SU-DHL-6 (cell line): ENCODE measurements at regions not wholly inside any gene's neighbourhood (a gene's known extent, or its start where the extent isn't known, plus 50 kb on each side); places are given as distances from the start of the nearest gene placed in this dataset.

ENCODE experiments used
- H2AFZ ChIP-seq: fragments of 200-600 bp; sonication (generic); 2 replicates; pipeline ENCODE4 v1.6.1; 2014; ENCODE audit warnings: low read depth, mild to moderate bottlenecking, moderate library complexity, mixed read lengths, antibody characterized with exemption, low read length; ENCODE audit not compliant: severe bottlenecking
- H3F3A ChIP-seq: fragments of 200-600 bp; shearing (Covaris generic); 2 replicates; pipeline ENCODE4 v1.6.0; 2016; ENCODE audit warnings: antibody characterized with exemption, mild to moderate bottlenecking; ENCODE audit not compliant: insufficient read depth
- H3K27ac ChIP-seq: fragments of 200-600 bp; sonication (generic); 2 replicates; pipeline ENCODE4 v1.5.1; 2016; ENCODE audit warnings: low read depth, mild to moderate bottlenecking, low read length, moderate library complexity, mixed read lengths
- H3K27me3 ChIP-seq: fragments of 200-600 bp; sonication (generic), shearing (Covaris generic); 2 replicates; pipeline ENCODE4 v1.6.0; 2014; ENCODE audit warnings: mild to moderate bottlenecking, low read length
- H3K36me3 ChIP-seq: fragments of 200-600 bp; sonication (generic); 2 replicates; pipeline ENCODE4 v1.6.1; 2014; ENCODE audit warnings: mild to moderate bottlenecking, low read length, mixed read lengths
- H3K4me2 ChIP-seq: fragments of 300-600, 200-600 bp; shearing (Covaris generic), sonication (generic); 2 replicates; pipeline ENCODE4 v1.6.0; 2014; ENCODE audit warnings: low read length, low read depth, mild to moderate bottlenecking; ENCODE audit not compliant: poor library complexity, severe bottlenecking
- H3K4me3 ChIP-seq: fragments of 200-600 bp; sonication (generic); 2 replicates; pipeline ENCODE4 v1.5.1; 2014; ENCODE audit warnings: antibody characterized with exemption, low read length, mild to moderate bottlenecking, mixed read lengths; ENCODE audit not compliant: insufficient read depth, poor library complexity, severe bottlenecking
- H3K79me2 ChIP-seq: fragments of 200-600 bp; sonication (generic); 2 replicates; pipeline ENCODE4 v1.6.1; 2014; ENCODE audit warnings: mild to moderate bottlenecking, low read length, moderate library complexity; ENCODE audit not compliant: insufficient read depth
- H3K9ac ChIP-seq: fragments of 200-600 bp; sonication (generic); 2 replicates; pipeline ENCODE4 v1.7.0; 2014; ENCODE audit warnings: mild to moderate bottlenecking, low read length
- H3K9me2 ChIP-seq: fragments of 200-600 bp; sonication (generic); replicated peaks from 2 replicates; pipeline ENCODE4 v1.6.1; 2014; ENCODE audit warnings: low read length; ENCODE audit not compliant: insufficient read depth
- H3K9me3 ChIP-seq: fragments of 200-600 bp; sonication (generic); 2 replicates; pipeline ENCODE4 v1.6.1; 2014; ENCODE audit warnings: low read length, mixed read lengths; ENCODE audit not compliant: insufficient read depth
- H4K20me1 ChIP-seq: fragments of 200-600 bp; sonication (generic); 2 replicates; pipeline ENCODE4 v1.6.1; 2014; ENCODE audit warnings: low read depth, mild to moderate bottlenecking, antibody characterized with exemption, low read length, moderate library complexity, mixed read lengths
- EZH2phosphoT487 ChIP-seq: fragments of 200-600 bp; sonication (generic), shearing (Covaris generic); conservative IDR thresholded peaks from 2 replicates; pipeline ENCODE4 v1.6.1; 2018; ENCODE audit warnings: mild to moderate bottlenecking, antibody characterized with exemption, low read length, moderate library complexity, mixed read lengths
- TF ChIP-seq, protein P1 (sequence below): fragments of 200-600 bp; sonication (generic); IDR thresholded peaks from one replicate; pipeline ENCODE4 v1.5.1; 2017; ENCODE audit warnings: antibody characterized with exemption, mild to moderate bottlenecking, low read length, moderate library complexity; ENCODE audit not compliant: insufficient read depth, poor library complexity, severe bottlenecking

DNA sequence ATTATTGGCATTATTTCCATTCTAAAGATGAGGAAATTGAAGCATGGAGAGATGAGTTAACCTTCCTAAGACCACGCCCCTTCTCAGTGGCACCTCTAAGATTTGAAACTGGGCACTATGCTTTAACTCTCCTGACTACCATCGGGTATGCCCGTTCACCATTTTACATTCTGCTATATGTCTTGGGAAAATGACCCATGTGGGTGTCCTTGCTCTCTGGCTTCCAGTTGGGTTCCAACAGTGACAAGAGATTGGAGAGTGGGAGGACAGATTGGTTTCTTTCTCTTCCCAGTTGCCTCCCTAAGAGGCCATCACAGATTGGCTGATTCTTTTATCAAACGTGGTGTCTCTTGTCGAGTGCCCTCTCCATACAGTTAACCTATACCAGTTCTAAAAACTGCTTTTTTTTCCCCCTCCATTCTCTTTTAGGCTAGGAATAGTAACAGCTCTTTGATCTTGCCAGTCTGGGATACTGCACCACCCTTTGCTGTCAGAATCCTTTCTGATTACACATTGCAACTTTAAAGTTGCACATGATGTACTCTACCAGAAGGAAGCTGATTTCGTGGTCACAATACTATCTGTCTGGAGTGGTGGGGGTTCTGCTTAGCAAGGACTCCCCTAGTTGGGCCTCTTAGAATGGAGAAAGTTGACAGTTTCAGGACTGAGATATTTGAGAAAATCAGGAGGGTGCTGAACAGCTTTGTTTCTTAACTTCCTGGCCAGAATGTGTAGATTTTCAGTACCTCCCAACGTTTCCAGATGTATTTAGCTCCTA lies 88.0 kb upstream of the ELOVL5 start:
- no peaks in the 10 kb centered on the region for H3K27me3 ChIP-seq
- H3K9me3 ChIP-seq = no peaks in the 10 kb centered on the region
- H2AFZ ChIP-seq = no peak overlapping the region
- no peak overlapping the region for H3K27ac ChIP-seq
- no peak overlapping the region for H3K4me2 ChIP-seq
- no peaks in the 10 kb centered on the region for H3K9me2 ChIP-seq
- H3K4me3 ChIP-seq = no peak overlapping the region
- no peaks in the 10 kb centered on the region for H3K79me2 ChIP-seq
- no peaks in the 10 kb centered on the region for H3K36me3 ChIP-seq
- no peak overlapping the region for H3K9ac ChIP-seq
- no peaks in the 10 kb centered on the region for H4K20me1 ChIP-seq
- H3F3A ChIP-seq = no peaks in the 10 kb centered on the region
- no peak for TF ChIP-seq EZH2phosphoT487
- TF ChIP-seq, protein P1, sequence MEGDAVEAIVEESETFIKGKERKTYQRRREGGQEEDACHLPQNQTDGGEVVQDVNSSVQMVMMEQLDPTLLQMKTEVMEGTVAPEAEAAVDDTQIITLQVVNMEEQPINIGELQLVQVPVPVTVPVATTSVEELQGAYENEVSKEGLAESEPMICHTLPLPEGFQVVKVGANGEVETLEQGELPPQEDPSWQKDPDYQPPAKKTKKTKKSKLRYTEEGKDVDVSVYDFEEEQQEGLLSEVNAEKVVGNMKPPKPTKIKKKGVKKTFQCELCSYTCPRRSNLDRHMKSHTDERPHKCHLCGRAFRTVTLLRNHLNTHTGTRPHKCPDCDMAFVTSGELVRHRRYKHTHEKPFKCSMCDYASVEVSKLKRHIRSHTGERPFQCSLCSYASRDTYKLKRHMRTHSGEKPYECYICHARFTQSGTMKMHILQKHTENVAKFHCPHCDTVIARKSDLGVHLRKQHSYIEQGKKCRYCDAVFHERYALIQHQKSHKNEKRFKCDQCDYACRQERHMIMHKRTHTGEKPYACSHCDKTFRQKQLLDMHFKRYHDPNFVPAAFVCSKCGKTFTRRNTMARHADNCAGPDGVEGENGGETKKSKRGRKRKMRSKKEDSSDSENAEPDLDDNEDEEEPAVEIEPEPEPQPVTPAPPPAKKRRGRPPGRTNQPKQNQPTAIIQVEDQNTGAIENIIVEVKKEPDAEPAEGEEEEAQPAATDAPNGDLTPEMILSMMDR = no peak

DNA sequence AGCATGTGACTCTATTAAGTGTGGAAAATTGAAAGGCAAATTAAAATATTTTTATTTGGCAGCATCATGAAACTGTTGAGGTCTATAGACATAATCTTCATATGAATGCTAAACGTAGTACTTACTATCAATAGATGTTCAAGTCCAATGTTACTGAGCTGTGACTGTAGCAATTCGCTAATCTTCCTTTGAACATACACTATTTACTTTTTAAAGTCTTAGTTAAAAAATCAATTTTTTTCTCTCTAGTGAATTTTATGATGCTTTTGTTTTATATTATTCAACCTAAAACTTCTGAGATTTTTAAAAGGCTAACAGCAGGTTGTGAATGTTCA lies 85.2 kb upstream of the ELOVL5 start:
- Histone ChIP-seq H3K36me3 (no peaks in the 10 kb centered on the region), H2AFZ (no peak overlapping the region), H3K27me3 (no peaks in the 10 kb centered on the region), H3K9me3 (no peaks in the 10 kb centered on the region), H3F3A (no peaks in the 10 kb centered on the region), H3K79me2 (no peaks in the 10 kb centered on the region), H3K27ac (no peak overlapping the region), H4K20me1 (no peaks in the 10 kb centered on the region), H3K9me2 (no peaks in the 10 kb centered on the region), H3K4me2 (no peak overlapping the region), H3K4me3 (no peak overlapping the region), H3K9ac (no peak overlapping the region)
- TF ChIP-seq, protein P1 = no peak

DNA sequence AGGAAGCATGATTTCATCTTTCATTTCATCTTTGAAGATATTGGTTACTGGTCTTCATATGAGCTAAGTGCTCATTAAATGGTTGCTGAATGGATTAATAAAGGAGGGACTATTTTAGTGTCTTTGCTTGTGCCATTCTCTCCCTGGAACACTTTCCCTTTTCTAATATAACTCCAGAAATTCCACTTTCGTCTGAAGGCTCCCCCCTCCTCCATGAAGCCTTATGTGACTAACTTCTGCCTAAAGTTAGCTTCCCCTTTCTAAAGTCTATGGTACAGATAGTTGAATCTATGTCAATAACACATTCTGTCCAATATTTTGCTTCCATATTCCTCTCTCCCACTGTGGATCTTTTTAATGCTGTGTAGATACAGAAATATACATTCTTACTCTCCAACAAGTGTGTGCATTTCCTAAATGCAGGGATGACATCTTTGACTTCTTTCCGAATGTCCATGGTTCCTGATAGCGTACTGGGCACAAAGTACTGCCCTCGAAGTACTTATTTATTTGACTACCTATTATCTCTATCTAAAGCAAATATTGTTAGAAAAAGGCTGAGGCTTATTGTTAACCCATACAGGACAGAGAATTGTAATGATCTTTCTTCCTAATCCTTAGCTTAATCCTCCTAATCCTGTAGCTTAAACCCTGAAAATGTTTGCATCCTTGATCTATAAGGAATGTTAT lies 84.7 kb upstream of the ELOVL5 start:
- Histone ChIP-seq H3K9ac (no peak overlapping the region), H3K36me3 (no peaks in the 10 kb centered on the region), H3K27ac (no peak overlapping the region), H4K20me1 (no peaks in the 10 kb centered on the region), H3K4me3 (no peak overlapping the region), H2AFZ (no peak overlapping the region), H3K79me2 (no peaks in the 10 kb centered on the region), H3K9me3 (no peaks in the 10 kb centered on the region), H3K4me2 (no peak overlapping the region), H3K9me2 (no peaks in the 10 kb centered on the region), H3F3A (no peaks in the 10 kb centered on the region), H3K27me3 (no peaks in the 10 kb centered on the region)
- TF ChIP-seq EZH2phosphoT487 = no peak
- TF ChIP-seq, protein P1 = no peak
